ENCODE measurements at regions not wholly inside any gene's neighbourhood (a gene's known extent, or its start where the extent isn't known, plus 50 kb on each side); places are given as distances from the start of the nearest gene placed in this dataset.

DNA sequence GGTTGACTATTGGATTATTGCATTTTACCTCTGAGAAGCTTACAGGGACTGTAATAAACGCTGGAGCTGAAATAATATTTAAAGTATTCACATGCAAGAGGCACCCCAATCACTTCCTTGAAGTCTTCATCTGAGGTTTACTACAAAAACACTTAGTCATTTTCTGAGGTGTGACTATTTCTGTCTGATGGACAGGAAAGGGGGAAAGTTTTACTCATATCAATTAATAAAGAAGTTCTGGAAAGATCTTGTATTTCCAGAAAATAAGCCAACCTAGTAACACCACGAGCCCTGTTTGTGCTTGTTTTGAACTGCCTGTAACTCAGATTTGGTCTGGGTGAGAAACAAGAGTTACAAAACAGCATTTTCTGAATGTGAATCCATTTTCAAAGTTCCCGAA lies 63.9 kb upstream of the PRKCQ start:
- H3K4me1 ChIP-seq (ENCODE audit: control insufficient read depth in 2 of 2, insufficient read depth in 2 of 2, low read length in 1 of 2) = no peaks in the 10 kb centered on the region

DNA sequence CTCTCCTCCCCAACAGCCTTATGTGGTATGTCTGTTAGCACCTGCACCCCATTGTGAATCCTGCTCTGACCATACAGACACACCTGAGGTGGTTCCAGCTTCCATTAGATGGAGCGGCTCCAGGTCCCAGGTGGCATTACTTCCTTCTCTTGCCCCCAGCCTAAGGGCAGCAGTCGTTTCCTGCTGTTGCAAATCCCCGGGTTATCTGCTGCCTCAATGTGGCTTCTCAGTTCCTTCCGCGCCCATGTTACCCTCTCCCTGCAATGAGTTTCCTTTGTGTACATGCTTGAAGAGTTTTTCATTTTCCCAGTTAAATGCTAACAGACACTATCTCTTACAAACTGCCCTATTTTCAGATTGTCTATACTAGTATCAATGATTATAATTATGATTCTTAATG lies 62.8 kb upstream of the PRKCQ start:
- H3K36me3 ChIP-seq (ENCODE audit: control insufficient read depth in 2 of 2, insufficient read depth in 2 of 2, low read length in 1 of 2) = no peaks in the 10 kb centered on the region
- H3K4me1 ChIP-seq (ENCODE audit: control insufficient read depth in 2 of 2, insufficient read depth in 2 of 2, low read length in 1 of 2) = no peaks in the 10 kb centered on the region
- H3K4me3 ChIP-seq (ENCODE audit: low read depth in 1 of 2, low read length in 2 of 2) = no peak overlapping the region
- WGBS, 2 donors = 37 to 55% methylated on average over 5 of the region's 5 CpGs
- H3K27me3 ChIP-seq (ENCODE audit: control insufficient read depth in 1 of 2, insufficient read depth in 2 of 2, low read length in 2 of 2) = no peaks in the 10 kb centered on the region
- H3K27ac ChIP-seq (ENCODE audit: low read depth in 2 of 2, low read length in 1 of 2) = no peak overlapping the region
- H3K9me3 ChIP-seq (ENCODE audit: control insufficient read depth in 2 of 2, insufficient read depth in 1 of 2, low read depth in 1 of 2, low read length in 1 of 2) = no peaks in the 10 kb centered on the region

More for the DNA sequence above, 63.9 kb upstream of the PRKCQ start:
- Histone ChIP-seq H3K27ac (ENCODE audit: low read depth in 2 of 2, low read length in 1 of 2) (no peak overlapping the region), H3K9me3 (ENCODE audit: control insufficient read depth in 2 of 2, insufficient read depth in 1 of 2, low read depth in 1 of 2, low read length in 1 of 2) (no peaks in the 10 kb centered on the region), H3K4me3 (ENCODE audit: low read depth in 1 of 2, low read length in 2 of 2) (no peak overlapping the region), H3K36me3 (ENCODE audit: control insufficient read depth in 2 of 2, insufficient read depth in 2 of 2, low read length in 1 of 2) (no peaks in the 10 kb centered on the region), H3K27me3 (ENCODE audit: control insufficient read depth in 1 of 2, insufficient read depth in 2 of 2, low read length in 2 of 2) (no peaks in the 10 kb centered on the region)
- WGBS, 2 donors = 39 to 49% methylated on average over 3 of the region's 3 CpGs

GRCh38 chr10:6640433-6641040 lies 60.5 kb upstream of the PRKCQ start:
- Histone ChIP-seq H3K4me3 (ENCODE audit: low read depth in 1 of 2, low read length in 2 of 2) (no peak overlapping the region), H3K4me1 (ENCODE audit: control insufficient read depth in 2 of 2, insufficient read depth in 2 of 2, low read length in 1 of 2) (no peaks in the 10 kb centered on the region), H3K27ac (ENCODE audit: low read depth in 2 of 2, low read length in 1 of 2) (no peak overlapping the region), H3K27me3 (ENCODE audit: control insufficient read depth in 1 of 2, insufficient read depth in 2 of 2, low read length in 2 of 2) (no peaks in the 10 kb centered on the region), H3K9me3 (ENCODE audit: control insufficient read depth in 2 of 2, insufficient read depth in 1 of 2, low read depth in 1 of 2, low read length in 1 of 2) (no peaks in the 10 kb centered on the region), H3K36me3 (ENCODE audit: control insufficient read depth in 2 of 2, insufficient read depth in 2 of 2, low read length in 1 of 2) (no peaks in the 10 kb centered on the region)

DNA sequence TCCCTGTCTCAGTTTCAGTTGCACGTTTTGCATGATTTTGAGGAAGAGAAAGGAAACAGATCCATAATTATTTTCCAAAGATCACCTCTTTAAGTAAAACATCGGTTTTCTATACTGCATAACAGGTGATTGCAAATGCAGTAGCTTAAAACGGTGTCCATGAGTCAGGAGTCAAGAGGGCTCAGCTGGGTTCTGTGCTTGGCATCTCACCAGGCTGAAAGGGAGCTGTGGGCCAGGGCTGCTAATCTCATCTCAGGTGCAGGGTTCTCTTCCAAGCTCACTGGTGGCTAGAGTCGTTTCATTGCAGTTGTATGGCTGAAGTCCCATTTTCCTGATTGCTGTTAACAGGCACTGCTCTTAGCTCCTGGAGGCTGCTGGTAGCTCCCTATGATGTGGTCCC lies 57.0 kb upstream of the PRKCQ start:
- Histone ChIP-seq H3K27me3 (ENCODE audit: control insufficient read depth in 1 of 2, insufficient read depth in 2 of 2, low read length in 2 of 2) (no peaks in the 10 kb centered on the region), H3K27ac (ENCODE audit: low read depth in 2 of 2, low read length in 1 of 2) (no peak overlapping the region), H3K9me3 (ENCODE audit: control insufficient read depth in 2 of 2, insufficient read depth in 1 of 2, low read depth in 1 of 2, low read length in 1 of 2) (no peaks in the 10 kb centered on the region), H3K36me3 (ENCODE audit: control insufficient read depth in 2 of 2, insufficient read depth in 2 of 2, low read length in 1 of 2) (no peaks in the 10 kb centered on the region), H3K4me3 (ENCODE audit: low read depth in 1 of 2, low read length in 2 of 2) (no peak overlapping the region), H3K4me1 (ENCODE audit: control insufficient read depth in 2 of 2, insufficient read depth in 2 of 2, low read length in 1 of 2) (no peaks in the 10 kb centered on the region)
- WGBS, 2 donors = 66 to 72% methylated on average over 4 of the region's 4 CpGs

DNA sequence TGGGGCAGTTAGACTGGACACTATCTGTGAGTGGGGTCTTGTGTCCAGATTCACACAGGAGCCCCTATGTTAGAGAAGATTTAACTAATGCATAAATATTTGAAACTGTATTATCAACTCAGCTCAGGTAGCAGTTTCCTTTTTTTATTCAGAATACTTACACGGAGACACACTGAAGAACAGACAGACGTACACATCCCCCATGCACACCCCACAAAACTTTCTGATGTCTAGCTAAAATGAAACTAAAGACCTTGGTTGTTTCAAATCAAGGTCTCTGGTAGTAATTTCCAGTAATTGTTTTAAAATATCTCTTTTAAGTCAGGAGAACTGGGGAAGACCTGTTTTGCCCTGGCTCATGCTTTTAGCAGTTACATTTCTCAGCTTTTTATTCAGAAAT lies 55.7 kb upstream of the PRKCQ start:
- 66 to 76% methylated on average over 2 of the region's 2 CpGs for WGBS, 2 donors
- no peaks in the 10 kb centered on the region for H3K36me3 ChIP-seq (ENCODE audit: control insufficient read depth in 2 of 2, insufficient read depth in 2 of 2, low read length in 1 of 2)
- no peaks in the 10 kb centered on the region for H3K9me3 ChIP-seq (ENCODE audit: control insufficient read depth in 2 of 2, insufficient read depth in 1 of 2, low read depth in 1 of 2, low read length in 1 of 2)
- H3K4me1 ChIP-seq (ENCODE audit: control insufficient read depth in 2 of 2, insufficient read depth in 2 of 2, low read length in 1 of 2) = no peaks in the 10 kb centered on the region
- no peaks in the 10 kb centered on the region for H3K27me3 ChIP-seq (ENCODE audit: control insufficient read depth in 1 of 2, insufficient read depth in 2 of 2, low read length in 2 of 2)
- no peak overlapping the region for H3K27ac ChIP-seq (ENCODE audit: low read depth in 2 of 2, low read length in 1 of 2)
- no peak overlapping the region for H3K4me3 ChIP-seq (ENCODE audit: low read depth in 1 of 2, low read length in 2 of 2)

Data from esophagus (tissue), 2 donors.